Lower leg skin (tissue), 4 donors: ENCODE measurements at regions not wholly inside any gene's neighbourhood (a gene's known extent, or its start where the extent isn't known, plus 50 kb on each side); places are given as distances from the start of the nearest gene placed in this dataset.

Experiments used
- DNase-seq, 2 donors: peaks; one replicate each; pipeline ENCODE4 v3.0.0-alpha.2; 2019; ENCODE audit warnings: low spot score in 2 of 2
- H3K4me3 ChIP-seq: fragments of 200-600 bp; sonication (generic); 2 replicates; pipeline ENCODE4 v1.5.1; 2017; ENCODE audit warnings: mild to moderate bottlenecking, low read depth; ENCODE audit not compliant: poor library complexity, severe bottlenecking
- CTCF ChIP-seq, 3 donors: fragments of 450-650 bp; IDR thresholded peaks; one replicate each; pipeline ENCODE4 v1.5.1; 2016; ENCODE audit warnings: antibody characterized with exemption in 3 of 3, mild to moderate bottlenecking in 3 of 3, moderate library complexity in 2 of 3
- POLR2A ChIP-seq, 2 donors: fragments of 450-650 bp; IDR thresholded peaks; one replicate each; pipeline ENCODE4 v1.6.1; 2016 to 2017; ENCODE audit warnings: antibody characterized with exemption in 2 of 2, mild to moderate bottlenecking in 1 of 2, moderate library complexity in 1 of 2
- WGBS, 2 donors: methylation state at CpG; one replicate each; pipeline ENCODE4 v1.1.5; 2018; 5-methylcytosine and 5-hydroxymethylcytosine counted together
- intact Hi-C: fragments of 100-400 bp; cut with DNase I; formaldehyde crosslinking; loops from one replicate; pipeline ENCODE4 v1.15.0; 2023; ENCODE audit warnings: low total_unique reads

GRCh38 chr7:115232041-115232440 lies 310.1 kb downstream of the MDFIC start:
- 67 to 72% methylated on average over 3 of the region's 3 CpGs for WGBS, 2 donors
- no peak overlapping the region for H3K4me3 ChIP-seq
- TF ChIP-seq CTCF (IDR thresholded peaks at IDR 0.05) (no peak), POLR2A (IDR thresholded peaks at IDR 0.05) (no peak)
- DNase-seq, result no peak
- intact Hi-C loops, result no loop called here

GRCh38 chr7:115230882-115231571 lies 309.1 kb downstream of the MDFIC start:
- DNase-seq, result no peak
- no peak overlapping the region for H3K4me3 ChIP-seq
- intact Hi-C loops, result no loop called here
- TF ChIP-seq POLR2A (IDR thresholded peaks at IDR 0.05) (no peak), CTCF (IDR thresholded peaks at IDR 0.05) (no peak)
- 5 to 7% methylated on average over 1 of the region's 1 CpG for WGBS, 2 donors

- no peak for DNase-seq
- TF ChIP-seq CTCF (IDR thresholded peaks at IDR 0.05) (no peak), POLR2A (IDR thresholded peaks at IDR 0.05) (no peak)
- 78 to 81% methylated on average over 8 of the region's 8 CpGs for WGBS, 2 donors
- no peak overlapping the region for H3K4me3 ChIP-seq
- intact Hi-C loops, result no loop called here
Observed at GRCh38 chr7:115229401-115230105, 307.7 kb downstream of the MDFIC start.

- no peak for DNase-seq
- intact Hi-C loops, result no loop called here
- 90 to 91% methylated on average over 5 of the region's 5 CpGs for WGBS, 2 donors
- TF ChIP-seq POLR2A (IDR thresholded peaks at IDR 0.05) (no peak), CTCF (IDR thresholded peaks at IDR 0.05) (no peak)
- H3K4me3 ChIP-seq, result no peak overlapping the region
Observed at GRCh38 chr7:115227473-115228235, 305.8 kb downstream of the MDFIC start.

- intact Hi-C loops, result no loop called here
- TF ChIP-seq CTCF (IDR thresholded peaks at IDR 0.05) (no peak), POLR2A (IDR thresholded peaks at IDR 0.05) (no peak)
- 61 to 63% methylated on average over 1 of the region's 1 CpG for WGBS, 2 donors
- no peak overlapping the region for H3K4me3 ChIP-seq
- DNase-seq, result no peak
Observed at GRCh38 chr7:115226410-115226809, 304.5 kb downstream of the MDFIC start.
